Fibroblast of lung (primary cell): ENCODE measurements at regions not wholly inside any gene's neighbourhood (a gene's known extent, or its start where the extent isn't known, plus 50 kb on each side); places are given as distances from the start of the nearest gene placed in this dataset.

Experiments used
- DNase-seq, 2 donors: peaks; one replicate each; pipeline versions ENCODE4 v3.0.0 to v3.0.0-alpha.2; 2010; ENCODE audit warnings: low read depth in 2 of 2
- H2AFZ ChIP-seq: 2 replicates; pipeline ENCODE4 v1.5.1; 2012; ENCODE audit warnings: low read length, control low read depth, inconsistent platforms
- H3K27ac ChIP-seq: 2 replicates; pipeline ENCODE4 v1.5.1; 2011; ENCODE audit warnings: low read length, control low read depth; ENCODE audit not compliant: insufficient read depth
- H3K27me3 ChIP-seq: 2 replicates; pipeline ENCODE4 v1.5.1; 2011; ENCODE audit warnings: mild to moderate bottlenecking, low read length; ENCODE audit not compliant: control insufficient read depth, insufficient read depth
- H3K36me3 ChIP-seq: 2 replicates; pipeline ENCODE4 v1.5.1; 2011; ENCODE audit warnings: low read length; ENCODE audit not compliant: control insufficient read depth, insufficient read depth
- H3K4me1 ChIP-seq: 2 replicates; pipeline ENCODE4 v1.5.1; 2011; ENCODE audit warnings: low read length; ENCODE audit not compliant: control insufficient read depth, insufficient read depth; ENCODE audit errors: extremely low read depth
- H3K4me2 ChIP-seq: 2 replicates; pipeline ENCODE4 v1.5.1; 2011; ENCODE audit warnings: low read length, control low read depth; ENCODE audit not compliant: insufficient read depth; ENCODE audit errors: extremely low read depth
- H3K4me3 ChIP-seq, 4 experiments: fragments of 200-600 bp in 1 of 4; sonication (generic) in 1 of 4; replicated peaks in 1 of 4; 2 replicates each; pipeline ENCODE4 v1.5.1; 2011 to 2016; ENCODE audit warnings: low read length in 4 of 4, low read depth in 3 of 4, mild to moderate bottlenecking in 3 of 4, control low read depth in 2 of 4, inconsistent platforms in 1 of 4, mixed read lengths in 1 of 4; ENCODE audit not compliant: insufficient read depth in 1 of 4; ENCODE audit errors: control extremely low read depth in 1 of 4
- H3K79me2 ChIP-seq: 2 replicates; pipeline ENCODE4 v1.5.1; 2012; ENCODE audit warnings: mild to moderate bottlenecking, low read length, inconsistent platforms; ENCODE audit not compliant: control insufficient read depth, insufficient read depth
- H3K9ac ChIP-seq: 2 replicates; pipeline ENCODE4 v1.5.1; 2011; ENCODE audit warnings: mild to moderate bottlenecking, low read length, control low read depth; ENCODE audit not compliant: insufficient read depth
- H3K9me3 ChIP-seq: 2 replicates; pipeline ENCODE4 v1.5.1; 2012; ENCODE audit warnings: low read depth, low read length; ENCODE audit not compliant: control insufficient read depth, insufficient read depth
- H4K20me1 ChIP-seq: 2 replicates; pipeline ENCODE4 v1.5.1; 2011; ENCODE audit warnings: low read length; ENCODE audit not compliant: control insufficient read depth, insufficient read depth; ENCODE audit errors: extremely low read depth
- CTCF ChIP-seq, 2 donors: IDR thresholded peaks in 1 of 2; conservative IDR thresholded peaks in 1 of 2; 1 replicate in 1 of 2; 2 replicates in 1 of 2; pipeline ENCODE4 v1.5.1; 2011 to 2012; ENCODE audit warnings: low read length in 2 of 2, control low read depth in 1 of 2, inconsistent platforms in 1 of 2, low read depth in 1 of 2, mild to moderate bottlenecking in 1 of 2
- EZH2 ChIP-seq: IDR thresholded peaks from 2 replicates; pipeline ENCODE4 v1.5.1; 2012; ENCODE audit warnings: low read length, control low read depth, mild to moderate bottlenecking; ENCODE audit errors: missing control alignments

DNA sequence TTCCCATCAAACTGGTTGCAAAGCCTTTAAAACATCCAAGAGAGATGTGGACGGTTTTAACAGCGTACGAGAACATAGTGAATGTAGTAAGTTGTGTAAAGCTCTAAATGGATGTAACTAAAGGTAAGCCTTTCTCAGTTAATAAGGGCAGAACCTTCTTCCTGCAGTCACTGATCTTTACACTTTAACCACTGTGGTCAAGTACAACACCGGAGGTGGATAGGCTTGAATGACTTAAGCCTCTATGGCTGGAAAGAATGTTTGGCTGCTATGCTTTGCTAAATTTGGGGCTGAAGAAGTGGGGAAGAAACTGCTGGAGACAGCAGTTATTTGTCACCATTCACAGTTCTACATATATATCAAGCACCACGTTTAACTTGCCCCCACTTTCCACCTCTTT, 285.1 kb upstream of the FMR1 start:
- Histone ChIP-seq H4K20me1 (no peaks in the 10 kb centered on the region), H3K4me1 (no peaks in the 10 kb centered on the region), H3K27me3 (no peaks in the 10 kb centered on the region), H3K79me2 (no peaks in the 10 kb centered on the region), H2AFZ (no peak overlapping the region), H3K36me3 (no peaks in the 10 kb centered on the region), H3K27ac (no peak overlapping the region), H3K4me2 (no peak overlapping the region), H3K9me3 (no peaks in the 10 kb centered on the region), H3K9ac (no peak overlapping the region), H3K4me3 (no peak overlapping the region)
- no peak for TF ChIP-seq EZH2
- DNase-seq = no peak

DNA sequence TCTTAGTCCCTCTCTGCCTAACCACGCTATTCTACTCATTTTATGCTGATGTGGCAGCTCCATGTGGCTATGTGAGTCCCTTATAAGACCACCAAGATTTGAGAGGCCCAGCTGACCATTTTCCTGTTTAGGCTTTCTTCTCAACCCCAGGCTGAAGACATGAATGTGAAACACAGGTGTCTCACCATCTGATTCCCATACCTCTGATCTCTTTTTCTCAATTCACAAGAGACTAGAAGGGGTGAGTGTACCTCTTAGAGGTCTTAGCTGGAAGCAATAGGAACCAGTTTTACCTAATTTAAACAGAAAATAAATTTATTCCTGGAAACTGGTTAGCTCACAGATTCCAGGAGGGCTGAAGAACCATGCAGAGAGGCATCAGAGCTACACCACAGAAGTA, 276.5 kb upstream of the FMR1 start:
- H3K9ac ChIP-seq = no peak overlapping the region
- no peaks in the 10 kb centered on the region for H3K9me3 ChIP-seq
- no peaks in the 10 kb centered on the region for H3K79me2 ChIP-seq
- H3K27me3 ChIP-seq = no peaks in the 10 kb centered on the region
- no peaks in the 10 kb centered on the region for H3K36me3 ChIP-seq
- H3K27ac ChIP-seq = no peak overlapping the region
- no peak for DNase-seq
- no peaks in the 10 kb centered on the region for H3K4me1 ChIP-seq
- no peak overlapping the region for H3K4me2 ChIP-seq
- TF ChIP-seq CTCF (conservative IDR thresholded peaks at IDR 0.05 in 1 of 2, IDR thresholded peaks at IDR 0.05 in 1 of 2; ENCODE audit: low read depth in 1 of 2, low read length in 2 of 2) (no peak), EZH2 (no peak)
- no peak overlapping the region for H3K4me3 ChIP-seq
- no peaks in the 10 kb centered on the region for H4K20me1 ChIP-seq
- H2AFZ ChIP-seq = no peak overlapping the region

DNA sequence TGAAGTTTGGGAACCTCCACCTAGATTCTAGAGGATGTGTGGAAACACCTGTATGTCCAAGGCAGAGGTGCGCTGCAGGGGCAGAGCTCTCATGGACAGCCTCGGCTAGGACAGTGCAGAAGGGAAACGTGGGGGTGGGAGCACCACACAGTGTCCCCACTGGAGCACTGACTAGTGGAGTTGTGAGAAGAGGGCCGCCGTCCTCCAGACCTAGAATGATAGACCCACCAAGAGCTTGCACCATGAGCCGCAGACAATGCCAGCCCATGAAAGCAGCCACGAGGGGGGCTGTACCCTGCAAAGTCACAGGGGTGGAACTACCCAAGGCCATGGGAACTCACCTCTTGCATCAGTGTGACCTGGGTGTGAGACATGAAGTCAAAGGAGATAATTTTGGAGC, 274.5 kb upstream of the FMR1 start:
- no peak overlapping the region for H3K4me2 ChIP-seq
- H3K9ac ChIP-seq = no peak overlapping the region
- H3K36me3 ChIP-seq = no peaks in the 10 kb centered on the region
- no peaks in the 10 kb centered on the region for H3K4me1 ChIP-seq
- H3K4me3 ChIP-seq = no peak overlapping the region
- no peak overlapping the region for H2AFZ ChIP-seq
- no peaks in the 10 kb centered on the region for H3K9me3 ChIP-seq
- no peak overlapping the region for H3K27ac ChIP-seq
- H3K27me3 ChIP-seq = no peaks in the 10 kb centered on the region
- no peaks in the 10 kb centered on the region for H3K79me2 ChIP-seq
- TF ChIP-seq EZH2 (no peak), CTCF (conservative IDR thresholded peaks at IDR 0.05 in 1 of 2, IDR thresholded peaks at IDR 0.05 in 1 of 2; ENCODE audit: low read depth in 1 of 2, low read length in 2 of 2) (no peak)
- DNase-seq = no peak
- no peaks in the 10 kb centered on the region for H4K20me1 ChIP-seq
